GM03348 (cell line): ENCODE measurements at regions not wholly inside any gene's neighbourhood (a gene's known extent, or its start where the extent isn't known, plus 50 kb on each side); places are given as distances from the start of the nearest gene placed in this dataset.

ENCODE experiments used
- DNase-seq: peaks from one replicate; pipeline ENCODE4 v3.0.0; 2012; ENCODE audit warnings: low spot score

- no peak for DNase-seq
These were observed 453.8 kb upstream of the HS3ST5 start for GRCh38 chr6:114796576-114796975.

- no peak for DNase-seq
These were observed 450.6 kb upstream of the HS3ST5 start for GRCh38 chr6:114793428-114793827.

GRCh38 chr6:114785235-114786127 lies 442.7 kb upstream of the HS3ST5 start:
- DNase-seq: no peak

- DNase-seq: no peak
These were observed 441.0 kb upstream of the HS3ST5 start for GRCh38 chr6:114783783-114784182.

GRCh38 chr6:114783083-114783482 lies 440.3 kb upstream of the HS3ST5 start:
- no peak for DNase-seq

GRCh38 chr6:114764866-114765265 lies 422.0 kb upstream of the HS3ST5 start:
- DNase-seq: no peak

DNA sequence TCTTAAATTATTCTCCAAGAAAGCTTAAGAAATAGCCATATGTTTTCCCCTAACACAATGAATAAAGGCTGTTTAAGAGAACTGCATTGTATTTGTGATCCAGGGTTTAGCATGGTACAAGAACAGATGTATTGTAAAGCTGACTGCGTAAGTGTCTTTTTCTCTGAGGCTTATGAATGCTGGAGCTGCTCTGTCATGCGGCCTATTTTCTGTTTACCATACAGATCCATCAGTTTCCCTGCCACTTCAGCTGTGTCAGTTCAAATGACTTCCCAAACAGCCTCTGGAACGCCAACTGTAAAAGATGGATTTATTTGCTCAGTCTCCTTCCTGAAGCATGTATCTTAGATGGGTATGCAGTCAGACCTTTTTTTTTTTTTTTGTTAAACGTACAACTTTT lies 419.3 kb upstream of the HS3ST5 start:
- DNase-seq: no peak

DNA sequence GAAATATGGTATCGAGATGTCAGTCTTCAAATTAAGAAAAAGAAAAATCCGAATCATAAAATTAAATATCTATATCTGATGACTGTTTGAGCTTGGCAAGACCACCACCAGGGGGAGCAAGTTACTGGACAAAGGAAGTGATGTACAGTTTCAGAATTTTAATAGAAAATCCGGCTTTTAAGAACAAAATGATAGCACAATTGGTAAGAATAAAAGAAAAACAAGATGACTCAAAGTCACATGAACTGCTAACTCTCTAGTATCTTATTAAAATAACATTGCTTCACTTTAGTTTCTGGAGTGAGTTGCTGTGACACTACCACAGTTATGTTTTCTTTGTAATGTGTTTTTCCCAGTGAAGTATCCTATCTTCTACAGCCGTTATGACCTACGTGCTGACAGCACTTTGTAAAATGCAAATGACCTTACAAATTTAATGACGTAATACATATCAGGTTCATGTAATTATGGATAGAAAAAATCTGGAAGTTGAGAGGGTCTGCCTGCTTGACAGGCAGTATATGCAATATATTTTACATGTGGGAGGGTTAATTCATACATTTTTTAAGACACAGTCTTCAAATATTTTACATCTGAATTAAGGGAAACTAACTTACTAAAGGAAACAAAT lies 405.3 kb upstream of the HS3ST5 start:
- DNase-seq: peak; percentile 39

- no peak for DNase-seq
These were observed 397.7 kb upstream of the HS3ST5 start for GRCh38 chr6:114740547-114740946.

GRCh38 chr6:114739656-114740055 lies 396.8 kb upstream of the HS3ST5 start:
- DNase-seq: no peak

DNA sequence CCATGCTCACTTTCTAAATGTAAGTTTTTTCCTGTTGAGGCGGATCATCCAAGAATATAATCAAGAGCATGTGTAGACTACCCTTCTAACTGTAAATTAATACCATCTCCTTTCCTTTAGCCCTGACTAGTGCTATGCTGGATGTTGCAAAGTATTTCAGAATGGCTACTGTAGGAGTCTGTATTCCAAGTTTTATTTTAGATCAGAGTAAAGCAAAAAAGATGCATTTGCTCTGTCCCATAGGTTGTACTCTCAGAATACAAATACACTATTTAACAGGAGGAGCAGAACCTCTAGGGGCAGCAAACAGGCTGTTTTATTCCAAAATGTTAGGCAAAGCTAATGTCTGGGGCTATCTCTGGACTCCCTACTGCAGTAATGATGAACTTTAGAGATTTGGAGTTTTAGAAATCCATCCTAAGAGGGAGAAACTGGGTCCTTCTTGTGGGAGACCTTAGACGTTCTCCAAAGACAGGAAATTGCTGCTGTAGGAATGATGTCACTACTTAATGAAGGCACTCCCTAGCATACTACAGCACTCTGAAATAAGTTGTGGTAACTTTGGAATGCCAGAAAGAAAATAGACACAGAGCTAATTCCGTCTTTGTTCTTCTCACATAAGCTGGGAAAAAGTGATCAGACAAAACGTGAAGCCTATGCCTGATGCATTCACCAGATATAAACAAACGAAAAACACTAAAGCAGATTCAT lies 392.4 kb upstream of the HS3ST5 start:
- DNase-seq: no peak

DNA sequence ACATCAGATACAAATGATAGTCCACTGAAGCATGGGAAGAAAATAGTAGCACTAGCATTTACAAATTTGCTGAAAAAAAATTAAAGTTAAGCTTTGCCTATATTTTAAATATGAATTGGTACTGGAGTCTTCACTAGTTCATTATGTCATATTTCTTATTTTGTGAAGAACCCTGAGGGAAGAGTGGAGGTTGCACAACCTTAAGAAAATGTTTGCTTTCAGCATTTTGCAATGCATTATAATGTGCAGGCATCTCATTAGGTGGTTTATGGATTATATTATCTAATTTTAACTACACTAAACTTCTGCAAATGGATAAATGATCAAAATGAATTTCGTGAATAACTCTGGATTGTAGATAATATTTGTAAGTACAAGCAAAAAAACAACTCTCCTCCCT lies 390.8 kb upstream of the HS3ST5 start:
- no peak for DNase-seq

- DNase-seq: no peak
These were observed 376.0 kb upstream of the HS3ST5 start for GRCh38 chr6:114718716-114719270.

DNA sequence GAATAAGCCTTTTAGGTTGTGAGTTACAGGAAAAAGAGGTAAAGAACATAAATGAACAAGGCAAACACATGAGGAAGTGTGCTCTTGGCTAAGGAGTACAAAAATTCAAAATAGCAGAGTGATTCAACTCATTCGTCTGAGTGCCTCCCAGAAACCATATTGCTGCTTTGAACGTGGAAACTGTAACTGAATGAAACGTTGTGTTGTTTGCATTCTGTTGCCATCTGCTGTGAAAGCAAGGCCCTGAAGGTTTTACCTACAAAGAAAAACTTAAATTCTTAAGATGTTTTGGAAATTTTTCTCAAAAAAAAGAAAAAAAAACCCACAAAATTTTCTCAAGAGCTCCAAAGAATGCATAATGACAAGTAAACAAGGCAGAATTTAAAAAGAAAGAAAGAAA lies 375.4 kb upstream of the HS3ST5 start:
- no peak for DNase-seq

GRCh38 chr6:114714836-114715507 lies 372.1 kb upstream of the HS3ST5 start:
- no peak for DNase-seq

- DNase-seq: no peak
These were observed 370.9 kb upstream of the HS3ST5 start for GRCh38 chr6:114713690-114714089.

DNA sequence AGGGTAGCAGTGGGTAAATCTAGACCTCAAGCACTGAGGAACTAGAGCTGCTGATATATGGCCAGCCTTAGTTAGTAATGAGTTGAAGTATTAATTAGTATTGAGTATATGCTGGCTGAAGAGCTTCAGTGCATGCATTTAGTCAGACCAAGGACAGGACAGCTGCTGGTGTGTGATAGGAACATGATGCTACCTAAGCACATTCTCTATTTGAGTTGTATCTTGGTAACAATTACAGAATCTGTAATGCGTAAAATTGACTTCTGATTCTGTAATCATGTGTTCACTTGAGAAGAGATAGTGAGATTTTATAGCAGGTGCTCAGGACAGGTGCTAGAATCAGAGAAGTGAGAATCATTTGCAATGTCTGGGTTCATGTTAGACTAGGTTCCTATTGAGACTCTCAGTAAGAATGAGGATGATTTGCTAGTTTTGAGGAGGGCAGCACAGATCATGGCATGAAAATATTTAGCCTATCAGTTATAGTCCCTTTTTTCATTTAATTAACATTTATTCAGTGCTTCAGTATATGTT lies 369.4 kb upstream of the HS3ST5 start:
- DNase-seq: no peak

GRCh38 chr6:114707081-114707620 lies 364.3 kb upstream of the HS3ST5 start:
- DNase-seq: no peak

GRCh38 chr6:114690625-114691024 lies 347.8 kb upstream of the HS3ST5 start:
- no peak for DNase-seq

- DNase-seq: no peak
These were observed 316.7 kb upstream of the HS3ST5 start for GRCh38 chr6:114659513-114659912.

GRCh38 chr6:114651611-114652010 lies 308.8 kb upstream of the HS3ST5 start:
- DNase-seq: no peak

DNA sequence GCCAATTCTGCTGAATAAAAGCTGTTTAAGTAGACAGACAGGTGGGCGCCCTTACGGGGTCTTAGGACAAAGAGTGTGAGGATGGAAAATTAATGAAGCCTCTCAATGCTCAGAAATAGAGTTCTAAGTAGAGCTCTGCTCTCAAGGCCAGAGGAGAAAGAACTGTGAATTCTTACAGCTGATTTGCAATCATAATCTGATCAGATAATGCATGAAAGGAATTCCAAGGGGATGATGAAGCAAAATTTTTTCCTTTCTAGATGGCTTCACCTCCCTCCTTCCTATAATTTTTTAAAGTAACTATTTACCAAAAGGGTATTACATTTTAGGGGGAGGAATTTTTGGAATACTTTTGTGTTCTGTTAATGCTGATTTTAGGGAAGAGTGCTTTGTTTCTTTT lies 308.1 kb upstream of the HS3ST5 start:
- no peak for DNase-seq
